ENCODE measurements at regions not wholly inside any gene's neighbourhood (a gene's known extent, or its start where the extent isn't known, plus 50 kb on each side); places are given as distances from the start of the nearest gene placed in this dataset.
A peak's percentile ranks its signal among the peaks of the same experiment; 100 is the strongest.
"Not testable (repeated sequence)": the region's sequence is repeated elsewhere in the genome, so short reads cannot be mapped to it uniquely, and the experiment has no call there.

DNA sequence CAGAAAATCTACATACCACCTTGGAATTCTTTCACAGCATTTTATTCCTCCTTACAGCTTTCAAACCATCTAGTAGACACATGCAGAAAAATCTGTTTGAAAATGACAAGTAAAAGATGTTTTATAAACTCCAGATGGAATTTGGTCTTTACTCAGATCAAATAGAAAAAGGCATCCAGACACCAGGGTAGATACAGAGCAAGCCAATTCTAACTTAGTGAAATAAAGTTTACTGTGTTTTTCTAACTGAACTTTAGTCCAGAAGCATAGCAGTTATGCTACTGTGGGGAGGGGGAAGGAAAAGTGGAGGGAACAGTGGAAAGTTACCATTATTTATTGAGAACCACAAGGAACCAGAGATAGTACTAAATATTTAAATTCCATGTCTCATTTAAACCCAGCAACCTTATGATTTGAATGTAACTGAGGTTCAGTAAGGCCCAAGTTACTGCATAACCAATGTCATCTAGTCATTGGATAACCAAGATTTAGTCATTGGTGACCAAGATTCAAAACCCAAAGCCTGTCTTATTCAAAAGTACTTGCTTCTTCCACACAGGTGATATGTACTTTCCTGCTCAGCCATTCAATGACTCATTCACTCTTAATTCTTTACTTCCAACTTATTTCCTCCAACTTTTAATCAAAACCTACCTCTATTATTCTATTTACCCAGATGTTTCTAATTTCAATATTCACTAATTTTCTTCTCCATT, 57.7 kb downstream of the RAD51AP2 start:
- DNase-seq (ENCODE audit: low read depth), result no peak
- TF ChIP-seq, protein P1, sequence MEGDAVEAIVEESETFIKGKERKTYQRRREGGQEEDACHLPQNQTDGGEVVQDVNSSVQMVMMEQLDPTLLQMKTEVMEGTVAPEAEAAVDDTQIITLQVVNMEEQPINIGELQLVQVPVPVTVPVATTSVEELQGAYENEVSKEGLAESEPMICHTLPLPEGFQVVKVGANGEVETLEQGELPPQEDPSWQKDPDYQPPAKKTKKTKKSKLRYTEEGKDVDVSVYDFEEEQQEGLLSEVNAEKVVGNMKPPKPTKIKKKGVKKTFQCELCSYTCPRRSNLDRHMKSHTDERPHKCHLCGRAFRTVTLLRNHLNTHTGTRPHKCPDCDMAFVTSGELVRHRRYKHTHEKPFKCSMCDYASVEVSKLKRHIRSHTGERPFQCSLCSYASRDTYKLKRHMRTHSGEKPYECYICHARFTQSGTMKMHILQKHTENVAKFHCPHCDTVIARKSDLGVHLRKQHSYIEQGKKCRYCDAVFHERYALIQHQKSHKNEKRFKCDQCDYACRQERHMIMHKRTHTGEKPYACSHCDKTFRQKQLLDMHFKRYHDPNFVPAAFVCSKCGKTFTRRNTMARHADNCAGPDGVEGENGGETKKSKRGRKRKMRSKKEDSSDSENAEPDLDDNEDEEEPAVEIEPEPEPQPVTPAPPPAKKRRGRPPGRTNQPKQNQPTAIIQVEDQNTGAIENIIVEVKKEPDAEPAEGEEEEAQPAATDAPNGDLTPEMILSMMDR (IDR thresholded peaks at IDR 0.05; ENCODE audit: low read length, missing control alignments), result no peak

DNA sequence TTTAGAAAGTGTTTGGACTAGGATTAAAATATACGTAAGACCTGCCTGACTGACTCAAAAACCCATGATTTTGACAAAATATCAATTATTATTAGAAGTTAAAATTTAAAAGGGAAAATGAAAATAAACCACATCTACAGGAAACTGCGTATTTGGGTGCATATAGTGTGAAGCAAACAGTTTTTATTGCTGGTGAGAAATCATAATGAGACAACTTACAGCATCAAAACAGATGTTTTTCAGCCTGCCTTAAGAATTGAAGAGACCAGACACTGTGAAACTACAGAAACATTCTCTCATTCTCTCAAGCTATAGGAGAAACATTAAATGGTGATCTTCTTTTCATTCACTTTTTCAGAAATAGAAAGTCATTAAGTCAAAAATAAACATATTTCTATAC, 62.9 kb downstream of the RAD51AP2 start:
- TF ChIP-seq, protein P1 (IDR thresholded peaks at IDR 0.05; ENCODE audit: low read length, missing control alignments), result no peak
- no peak overlapping the region for H3K4me3 ChIP-seq (replicated peaks; ENCODE audit: low read depth, low read length)
- DNase-seq (ENCODE audit: low read depth), result no peak

More for the DNA sequence above, 57.7 kb downstream of the RAD51AP2 start:
- H3K4me3 ChIP-seq (replicated peaks; ENCODE audit: low read depth, low read length), result no peak overlapping the region

DNA sequence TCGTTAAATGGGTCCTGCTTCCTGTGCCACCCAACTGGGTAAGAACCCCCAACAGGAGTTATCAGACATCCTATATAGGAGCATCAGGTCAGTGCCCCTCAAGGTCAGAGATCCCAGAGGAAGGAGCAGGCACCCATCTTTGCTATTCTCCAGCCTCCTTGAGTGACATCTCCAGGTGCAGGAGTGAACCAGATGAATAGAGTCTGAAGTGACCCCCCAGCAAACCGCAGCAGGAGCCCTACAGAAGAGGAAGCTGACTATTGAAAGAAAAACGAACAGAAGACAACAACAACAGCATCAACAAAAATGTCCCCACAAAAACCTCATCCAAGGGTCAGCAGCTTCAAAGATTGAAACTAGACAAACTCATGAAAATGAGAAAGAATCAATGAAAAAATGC, 72.0 kb downstream of the RAD51AP2 start:
- H3K4me3 ChIP-seq (replicated peaks; ENCODE audit: low read depth, low read length); DNase-seq (ENCODE audit: low read depth): not testable (repeated sequence)

DNA sequence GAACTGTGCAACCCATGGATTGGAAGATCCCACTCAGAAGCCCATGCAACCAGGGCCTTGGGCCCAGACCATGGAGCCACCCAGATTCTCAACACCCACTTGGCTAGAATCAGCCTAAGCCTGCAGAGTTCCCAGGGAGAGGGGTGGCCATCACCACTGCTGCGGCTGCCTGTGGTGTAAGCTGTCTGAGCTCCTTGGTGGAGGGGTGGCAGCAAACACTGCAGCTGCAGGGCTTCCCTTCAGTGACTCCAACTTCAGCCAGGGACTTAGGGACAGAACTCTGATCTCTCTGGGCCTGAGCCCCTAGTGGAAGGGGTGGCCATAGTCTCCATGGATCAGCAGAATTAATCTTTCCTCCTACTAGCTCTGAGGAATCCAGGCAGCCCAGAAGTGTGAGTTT, 72.5 kb downstream of the RAD51AP2 start:
- TF ChIP-seq, protein P1 (IDR thresholded peaks at IDR 0.05; ENCODE audit: low read length, missing control alignments), result no peak
- DNase-seq (ENCODE audit: low read depth), result no peak
- no peak overlapping the region for H3K4me3 ChIP-seq (replicated peaks; ENCODE audit: low read depth, low read length)

DNA sequence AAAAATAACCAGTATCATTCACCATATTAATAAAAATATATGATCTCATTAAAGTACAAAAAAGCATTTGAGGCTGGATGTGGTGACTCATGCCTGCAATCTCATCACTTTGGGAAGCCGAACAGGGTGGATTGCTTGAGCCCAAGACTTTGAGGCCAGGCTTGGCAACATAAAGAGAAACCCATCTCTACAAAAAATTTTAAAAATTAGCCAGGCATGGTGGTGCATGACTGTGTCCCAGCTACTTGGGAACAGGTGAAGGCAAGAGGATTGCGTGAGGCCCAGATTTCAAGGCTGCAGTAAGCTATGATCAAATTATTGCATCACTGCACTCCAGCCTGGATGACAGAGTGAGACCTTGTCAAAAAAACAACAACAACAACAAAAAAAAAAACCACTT, 75.9 kb downstream of the RAD51AP2 start:
- no peak overlapping the region for H3K4me3 ChIP-seq (replicated peaks; ENCODE audit: low read depth, low read length)
- DNase-seq (ENCODE audit: low read depth), result peak; percentile 4
- TF ChIP-seq, protein P1 (IDR thresholded peaks at IDR 0.05; ENCODE audit: low read length, missing control alignments), result no peak

DNA sequence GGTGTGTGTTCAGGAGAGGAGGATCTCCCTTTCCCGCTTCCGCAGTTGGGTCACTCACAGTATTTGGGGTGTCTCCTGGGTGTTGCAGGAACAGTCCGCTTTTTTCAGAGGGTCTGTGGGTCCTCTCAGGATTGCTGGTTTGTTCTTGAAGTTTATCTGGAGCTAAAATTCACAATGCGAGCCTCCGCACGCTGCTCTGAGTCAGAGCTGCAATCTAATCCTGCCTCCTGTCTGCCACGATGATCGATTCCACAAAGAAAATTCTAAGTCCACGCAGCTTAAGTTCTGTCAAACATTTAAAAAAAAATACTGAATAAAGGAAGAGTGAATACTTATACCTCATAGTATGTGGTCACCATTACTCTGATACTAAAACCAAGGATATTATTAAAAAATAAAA, 76.5 kb downstream of the RAD51AP2 start:
- TF ChIP-seq, protein P1 (IDR thresholded peaks at IDR 0.05; ENCODE audit: low read length, missing control alignments), result no peak
- no peak for DNase-seq (ENCODE audit: low read depth)
- H3K4me3 ChIP-seq (replicated peaks; ENCODE audit: low read depth, low read length), result no peak overlapping the region

DNA sequence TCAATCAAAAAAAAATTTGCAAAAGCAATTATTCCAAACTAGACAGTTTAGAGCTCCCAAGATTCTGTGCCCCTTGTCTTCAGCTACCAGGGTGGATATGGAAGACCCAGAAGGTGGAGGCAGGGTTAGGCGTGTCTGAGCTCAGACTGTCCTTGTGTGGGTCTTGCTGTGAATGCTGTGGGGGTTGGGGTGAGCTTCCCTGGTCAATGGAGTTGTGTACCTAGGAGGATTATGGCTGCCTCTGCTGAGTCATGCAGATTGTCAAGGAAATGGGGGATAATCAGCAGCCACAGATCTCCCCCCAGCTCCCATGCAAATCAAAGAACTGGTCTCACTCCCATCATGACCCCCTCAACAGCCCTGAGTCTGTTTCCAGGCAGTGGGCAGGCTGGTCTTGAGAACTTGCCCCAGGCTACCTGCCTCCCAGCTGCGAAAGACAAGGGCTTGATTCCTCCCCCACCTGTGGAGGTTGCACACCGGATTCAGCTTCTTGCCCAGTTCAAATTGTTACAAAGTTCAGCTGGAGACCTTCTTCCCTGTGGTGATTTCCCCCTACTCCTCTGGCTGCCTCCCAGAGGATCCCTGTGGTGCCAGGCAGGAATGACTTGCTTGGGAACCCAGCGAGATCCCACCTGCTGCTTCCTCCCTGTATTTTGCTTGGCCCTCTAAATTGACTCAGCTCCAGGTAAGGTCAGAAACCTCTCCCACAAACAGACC, 77.0 kb downstream of the RAD51AP2 start:
- TF ChIP-seq, protein P1 (IDR thresholded peaks at IDR 0.05; ENCODE audit: low read length, missing control alignments), result no peak
- DNase-seq (ENCODE audit: low read depth), result no peak
- no peak overlapping the region for H3K4me3 ChIP-seq (replicated peaks; ENCODE audit: low read depth, low read length)

Data from fibroblast of pulmonary artery (primary cell).